ENCODE measurements at regions not wholly inside any gene's neighbourhood (a gene's known extent, or its start where the extent isn't known, plus 50 kb on each side); places are given as distances from the start of the nearest gene placed in this dataset.

DNA sequence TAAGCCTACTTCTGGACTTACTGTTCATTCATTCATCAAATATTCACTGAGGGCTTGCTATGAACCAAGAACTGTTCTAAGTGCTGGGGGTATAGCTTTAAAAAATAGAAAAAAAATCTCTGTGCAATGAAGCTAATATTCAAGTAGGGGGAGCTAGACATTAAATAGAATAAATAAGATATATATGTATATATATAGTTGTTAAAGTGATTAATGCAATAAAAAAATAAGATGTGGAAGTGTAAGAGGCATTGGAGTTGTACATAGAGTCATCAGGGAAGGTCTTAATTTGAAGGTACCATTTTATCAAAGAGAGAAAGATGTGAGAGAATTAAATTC, 181.2 kb upstream of the AGR3 start:
- H3K36me3 ChIP-seq (ENCODE audit: low read depth, missing control alignments): no peaks in the 10 kb centered on the region
- H3K27me3 ChIP-seq: no peaks in the 10 kb centered on the region
- no peak for DNase-seq
- TF ChIP-seq CTCF (IDR thresholded peaks at IDR 0.05) (no peak), POLR2A (IDR thresholded peaks at IDR 0.05) (no peak)
- H3K27ac ChIP-seq: no peak overlapping the region
- no peak overlapping the region for H3K4me3 ChIP-seq
- H3K4me1 ChIP-seq: no peaks in the 10 kb centered on the region
- no peaks in the 10 kb centered on the region for H3K9me3 ChIP-seq
- intact Hi-C loops (cut with DNase I; ENCODE audit: low total_unique reads): no loop called here

- H3K4me1 ChIP-seq: no peaks in the 10 kb centered on the region
- TF ChIP-seq POLR2A (IDR thresholded peaks at IDR 0.05): no peak
- no peak for TF ChIP-seq CTCF (IDR thresholded peaks at IDR 0.05)
- H3K27ac ChIP-seq: no peak overlapping the region
- intact Hi-C loops (cut with DNase I; ENCODE audit: low total_unique reads): no loop called here
- no peak for DNase-seq
- no peaks in the 10 kb centered on the region for H3K27me3 ChIP-seq
- no peak overlapping the region for H3K4me3 ChIP-seq
- no peaks in the 10 kb centered on the region for H3K9me3 ChIP-seq
- 86 to 87% methylated on average over 1 of the region's 1 CpG for WGBS, 2 donors
- no peaks in the 10 kb centered on the region for H3K36me3 ChIP-seq (ENCODE audit: low read depth, missing control alignments)
Measured at GRCh38 chr7:17067691-17068090, 185.9 kb upstream of the AGR3 start.

- no peaks in the 10 kb centered on the region for H3K4me1 ChIP-seq
- H3K36me3 ChIP-seq (ENCODE audit: low read depth, missing control alignments): no peaks in the 10 kb centered on the region
- H3K4me3 ChIP-seq: no peak overlapping the region
- DNase-seq: no peak
- intact Hi-C loops (cut with DNase I; ENCODE audit: low total_unique reads): no loop called here
- TF ChIP-seq CTCF (IDR thresholded peaks at IDR 0.05) (no peak), POLR2A (IDR thresholded peaks at IDR 0.05) (no peak)
- H3K27me3 ChIP-seq: no peaks in the 10 kb centered on the region
- 89 to 96% methylated on average over 4 of the region's 4 CpGs for WGBS, 2 donors
- H3K27ac ChIP-seq: no peak overlapping the region
- no peaks in the 10 kb centered on the region for H3K9me3 ChIP-seq
Measured at GRCh38 chr7:17069146-17069545, 187.4 kb upstream of the AGR3 start.

GRCh38 chr7:17070231-17070708, 188.5 kb upstream of the AGR3 start:
- Histone ChIP-seq H3K4me1 (no peaks in the 10 kb centered on the region), H3K27ac (no peak overlapping the region), H3K9me3 (no peaks in the 10 kb centered on the region), H3K27me3 (no peaks in the 10 kb centered on the region), H3K4me3 (no peak overlapping the region), H3K36me3 (ENCODE audit: low read depth, missing control alignments) (no peaks in the 10 kb centered on the region)
- intact Hi-C loops (cut with DNase I; ENCODE audit: low total_unique reads): no loop called here
- TF ChIP-seq POLR2A (IDR thresholded peaks at IDR 0.05): no peak
- TF ChIP-seq CTCF (IDR thresholded peaks at IDR 0.05): no peak
- WGBS, 2 donors: 92 to 100% methylated on average over 1 of the region's 1 CpG
- DNase-seq: no peak

DNA sequence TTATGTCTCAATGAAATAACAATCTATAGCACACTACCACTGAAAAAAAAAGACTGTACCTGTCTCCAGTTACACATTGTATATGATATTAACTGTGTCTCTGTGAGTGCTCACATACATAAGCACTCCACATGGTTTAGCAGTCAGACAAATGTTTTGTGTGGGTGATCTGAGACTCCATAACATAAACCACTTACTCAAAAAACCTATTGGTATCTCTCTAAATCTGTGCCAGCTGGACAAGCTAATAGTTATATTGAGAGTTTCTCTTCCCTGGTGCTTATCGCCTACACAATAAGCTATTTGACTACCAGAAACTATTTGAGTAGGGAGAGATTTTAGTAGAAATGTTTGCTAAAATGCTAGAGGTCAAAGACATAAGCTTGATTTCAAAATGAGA, 190.1 kb upstream of the AGR3 start:
- H3K4me1 ChIP-seq: no peaks in the 10 kb centered on the region
- TF ChIP-seq CTCF (IDR thresholded peaks at IDR 0.05) (no peak), POLR2A (IDR thresholded peaks at IDR 0.05) (no peak)
- H3K27me3 ChIP-seq: no peaks in the 10 kb centered on the region
- no peak overlapping the region for H3K4me3 ChIP-seq
- H3K9me3 ChIP-seq: no peaks in the 10 kb centered on the region
- intact Hi-C loops (cut with DNase I; ENCODE audit: low total_unique reads): no loop called here
- H3K27ac ChIP-seq: no peak overlapping the region
- no peaks in the 10 kb centered on the region for H3K36me3 ChIP-seq (ENCODE audit: low read depth, missing control alignments)
- 85 to 87% methylated on average over 1 of the region's 1 CpG for WGBS, 2 donors
- DNase-seq: no peak
